HG03103 (cell line): ENCODE measurements at regions not wholly inside any gene's neighbourhood (a gene's known extent, or its start where the extent isn't known, plus 50 kb on each side); places are given as distances from the start of the nearest gene placed in this dataset.
A peak's percentile ranks its signal among the peaks of the same experiment; 100 is the strongest.
"Not testable (repeated sequence)": the region's sequence is repeated elsewhere in the genome, so short reads cannot be mapped to it uniquely, and the experiment has no call there.

Experiments used
- ATAC-seq: cut with Tn5 transposase; IDR thresholded peaks from one replicate; pipeline ENCODE4 v1.9.1; 2021; ENCODE audit warnings: low read depth; ENCODE audit not compliant: unreplicated experiment

GRCh38 chr16:10312784-10313724, 72.8 kb upstream of the ATF7IP2 start:
- ATAC-seq, result peak; percentile 88

DNA sequence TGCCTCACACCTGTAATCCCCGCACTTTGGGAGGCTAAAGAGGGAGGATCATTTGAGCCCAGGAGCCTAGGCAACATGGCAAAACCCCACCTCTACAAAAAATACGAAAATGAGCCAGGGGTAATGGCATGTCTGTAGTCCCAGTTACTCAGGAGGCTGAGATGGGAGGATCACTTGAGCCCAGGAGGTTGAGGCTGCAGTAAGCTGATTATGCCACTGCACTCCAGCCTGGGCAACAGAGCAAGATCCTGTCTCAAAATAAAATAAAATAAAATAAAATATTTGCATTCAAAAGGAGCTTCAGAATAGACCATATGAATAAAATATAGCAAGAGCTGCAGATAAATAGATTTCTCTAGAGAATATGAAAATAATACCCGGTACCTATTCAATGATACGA, 71.5 kb upstream of the ATF7IP2 start:
- no peak for ATAC-seq

DNA sequence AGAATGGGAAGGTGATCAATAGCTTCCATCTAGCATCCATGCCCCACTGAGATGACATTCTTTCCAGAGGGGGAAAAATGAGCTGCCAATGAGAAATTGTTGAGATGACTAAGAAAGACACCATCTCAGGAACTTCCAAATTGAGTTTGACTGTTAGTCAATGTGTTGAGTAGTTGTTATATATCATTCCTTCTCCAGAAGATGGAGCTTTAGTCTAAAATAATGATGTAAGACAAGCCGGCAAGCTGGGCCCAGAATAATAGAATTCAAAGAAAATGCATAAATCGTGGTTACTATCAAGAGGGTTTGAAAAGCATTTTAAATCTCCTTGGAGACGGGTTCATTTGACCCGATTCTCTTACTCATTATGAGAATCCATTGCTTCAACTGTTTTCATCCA, 71.0 kb upstream of the ATF7IP2 start:
- ATAC-seq, result no peak

DNA sequence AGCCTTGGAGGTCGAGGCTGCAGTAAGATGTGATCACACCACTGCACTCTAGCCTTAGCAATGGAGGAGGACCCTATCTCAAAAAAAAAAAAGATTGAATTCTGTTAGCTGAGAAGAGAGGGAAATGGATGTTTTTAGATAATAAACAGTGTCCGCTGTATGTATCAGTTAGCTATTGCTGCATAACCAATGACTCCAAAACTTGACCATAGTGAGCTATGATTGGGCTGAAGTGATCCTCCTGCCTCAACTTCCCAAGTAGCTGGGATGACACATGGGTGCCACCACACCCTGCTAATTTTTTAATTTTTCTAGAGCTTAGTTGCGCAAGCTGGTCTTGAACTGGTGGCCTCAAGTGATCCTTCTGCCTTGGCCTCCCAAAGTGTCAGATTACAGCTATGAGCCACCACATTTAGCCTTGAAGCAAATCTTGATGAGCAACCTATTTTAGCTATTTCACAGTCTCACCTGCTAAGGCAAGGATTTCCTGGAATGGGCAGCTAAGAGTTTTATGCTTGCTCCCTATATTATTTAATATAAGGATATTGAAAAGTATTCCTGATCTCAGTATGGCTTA, 68.3 kb upstream of the ATF7IP2 start:
- ATAC-seq, result no peak

GRCh38 chr16:10318798-10319500, 66.9 kb upstream of the ATF7IP2 start:
- no peak for ATAC-seq

DNA sequence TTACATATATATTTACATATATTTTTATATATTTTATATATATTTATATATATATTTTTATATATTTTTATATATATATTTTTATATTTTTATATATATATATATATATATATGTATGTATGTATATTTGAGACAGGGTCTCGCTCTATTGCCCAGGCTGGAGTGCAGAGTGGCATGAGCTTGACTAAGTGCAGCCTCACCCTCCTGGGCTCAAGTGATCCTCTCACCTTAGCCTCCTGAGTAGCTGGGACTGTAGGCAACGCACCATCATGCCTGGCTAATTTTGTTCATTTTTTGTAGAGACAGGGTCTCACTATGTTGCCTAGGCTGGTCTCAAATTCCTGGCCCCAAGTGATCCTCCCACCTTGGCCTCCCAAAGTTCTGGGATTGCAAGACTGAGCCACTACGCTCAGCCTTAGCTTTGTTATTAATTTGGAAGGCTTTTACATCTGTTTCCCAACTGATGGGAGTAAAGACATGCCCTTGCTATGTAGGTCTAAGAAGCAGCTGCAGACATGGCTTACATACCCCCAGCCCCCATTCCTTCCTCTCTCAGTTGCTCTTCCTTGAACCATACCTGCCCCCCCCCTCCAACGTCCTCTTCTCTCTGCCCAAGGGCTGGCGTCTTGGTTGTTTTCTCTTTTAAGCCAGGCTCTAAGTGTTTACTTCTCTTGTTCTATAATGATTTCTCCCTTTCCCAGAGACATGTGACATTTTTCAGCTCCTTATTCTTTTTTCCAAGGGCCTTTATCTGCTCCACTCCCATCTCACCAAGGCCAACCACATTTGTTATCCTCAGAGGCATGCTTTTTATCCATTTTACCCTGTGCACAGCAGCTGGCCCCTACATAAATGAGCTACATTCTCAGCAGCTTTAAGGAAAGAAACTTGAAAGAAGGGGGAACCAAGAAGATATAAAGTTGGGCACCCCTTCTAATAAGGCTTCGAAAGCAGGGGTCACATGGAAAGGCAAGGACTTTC, 64.2 kb upstream of the ATF7IP2 start:
- no peak for ATAC-seq

DNA sequence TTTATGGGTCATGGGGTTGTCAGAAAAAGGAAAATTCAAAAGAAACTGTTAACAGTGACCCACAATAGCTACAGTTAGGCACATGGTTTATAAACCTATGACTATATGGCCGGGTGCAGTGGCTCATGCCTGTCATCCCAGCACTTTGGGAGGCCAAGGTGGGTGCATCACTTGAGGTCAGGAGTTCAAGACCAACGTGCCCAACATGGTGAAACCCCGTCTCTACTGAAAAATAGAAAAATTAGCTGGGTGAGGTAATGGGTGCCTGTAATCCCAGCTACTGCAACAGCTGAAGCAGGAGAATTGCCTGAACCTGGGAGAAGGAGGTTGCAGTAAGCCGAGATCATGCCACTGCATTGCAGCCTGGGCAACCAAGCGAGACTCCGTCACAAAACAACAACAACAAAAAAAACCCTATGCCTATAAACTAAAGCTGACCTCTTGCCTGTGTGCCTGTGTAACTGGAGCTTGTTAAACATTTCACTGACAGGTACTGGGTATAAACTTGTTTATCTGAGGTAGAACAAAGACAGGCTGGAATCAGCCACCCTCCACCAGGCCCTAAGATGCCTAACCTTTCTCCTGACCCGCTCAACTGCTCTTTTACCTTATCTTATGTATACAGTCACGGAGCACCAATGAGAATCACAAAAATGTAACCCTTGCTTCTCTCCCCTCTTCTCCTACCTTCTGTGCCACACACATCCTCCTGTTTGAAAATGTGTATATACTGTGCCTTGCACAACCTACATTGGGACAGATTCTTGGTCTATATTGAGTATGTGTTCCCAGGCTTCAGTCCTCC, 62.9 kb upstream of the ATF7IP2 start:
- no peak for ATAC-seq

DNA sequence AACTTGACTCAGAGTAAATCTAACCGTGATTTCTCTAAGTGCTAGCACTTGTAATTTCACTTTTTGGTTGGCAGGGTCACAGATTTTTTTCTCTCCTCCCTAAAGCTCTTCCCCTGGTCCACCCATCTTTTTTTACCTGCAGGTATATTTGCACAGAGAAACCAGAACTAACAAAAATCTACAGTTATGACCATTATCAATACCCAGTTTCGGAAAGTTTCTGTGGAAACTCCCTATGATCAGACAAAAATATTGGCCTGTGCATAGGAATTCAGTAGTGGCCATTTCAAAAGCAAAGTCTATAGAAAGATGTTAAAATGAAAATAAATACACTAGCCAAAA, 62.4 kb upstream of the ATF7IP2 start:
- ATAC-seq, result no peak

DNA sequence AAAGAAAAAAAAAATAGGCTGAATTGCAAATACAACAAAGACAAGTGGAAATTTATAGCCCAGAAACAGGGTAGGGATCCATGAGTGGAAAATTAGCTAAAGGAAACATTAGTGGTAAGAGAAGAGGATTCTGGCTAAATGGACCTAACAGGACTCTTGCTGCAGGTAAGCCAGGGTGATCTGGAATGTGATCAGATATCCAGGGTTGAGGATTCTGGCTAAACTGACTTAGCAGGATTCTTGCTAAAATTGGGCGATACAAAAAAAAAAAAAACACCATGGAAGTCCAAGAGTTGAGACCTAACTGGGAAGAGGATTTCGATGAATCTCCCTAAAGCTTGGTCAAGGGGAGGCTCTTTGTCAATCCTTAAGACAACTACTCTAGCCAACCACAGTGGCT, 61.7 kb upstream of the ATF7IP2 start:
- ATAC-seq, result no peak

- no peak for ATAC-seq
Measured at GRCh38 chr16:10325783-10326543, 59.9 kb upstream of the ATF7IP2 start.

GRCh38 chr16:10326647-10327046, 59.2 kb upstream of the ATF7IP2 start:
- ATAC-seq, result no peak

- not testable (repeated sequence) for ATAC-seq
Measured at GRCh38 chr16:10328291-10328690, 57.6 kb upstream of the ATF7IP2 start.

GRCh38 chr16:10332241-10332640, 53.6 kb upstream of the ATF7IP2 start:
- ATAC-seq, result no peak

- no peak for ATAC-seq
Measured at GRCh38 chr16:10332775-10333174, 53.1 kb upstream of the ATF7IP2 start.

DNA sequence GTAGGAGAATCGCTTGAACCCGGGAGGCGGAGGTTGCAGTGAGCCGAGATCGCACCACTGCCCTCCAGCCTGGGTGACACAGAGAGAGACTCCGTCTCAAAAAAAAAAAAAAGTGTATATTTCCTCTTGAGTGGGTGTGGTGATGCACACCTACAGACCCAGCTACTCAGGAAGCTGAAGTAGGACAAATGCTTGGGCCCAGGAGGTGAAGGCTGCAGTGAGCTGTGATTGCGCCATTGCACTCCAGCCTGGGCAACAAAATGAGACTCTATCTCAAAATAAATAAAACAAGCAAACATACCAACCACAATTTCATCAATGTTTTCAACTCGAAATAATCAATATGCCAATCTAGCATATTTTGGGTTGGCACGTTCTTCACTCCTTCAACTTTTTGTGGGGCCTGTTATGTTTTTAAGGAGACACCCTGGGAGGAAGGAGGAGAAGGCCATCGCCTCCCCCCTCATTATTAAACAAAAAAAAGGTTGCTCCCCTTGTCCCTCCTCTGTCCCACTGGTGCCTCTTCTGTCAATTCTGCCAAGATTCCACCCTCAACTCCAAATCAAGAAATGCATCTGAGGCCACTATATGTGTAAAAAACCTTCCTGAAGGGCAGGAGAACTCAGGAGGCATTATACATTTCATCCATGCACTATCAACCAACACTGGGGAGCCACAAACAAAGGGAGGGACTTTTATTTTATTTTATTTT, 52.4 kb upstream of the ATF7IP2 start:
- ATAC-seq, result no peak

DNA sequence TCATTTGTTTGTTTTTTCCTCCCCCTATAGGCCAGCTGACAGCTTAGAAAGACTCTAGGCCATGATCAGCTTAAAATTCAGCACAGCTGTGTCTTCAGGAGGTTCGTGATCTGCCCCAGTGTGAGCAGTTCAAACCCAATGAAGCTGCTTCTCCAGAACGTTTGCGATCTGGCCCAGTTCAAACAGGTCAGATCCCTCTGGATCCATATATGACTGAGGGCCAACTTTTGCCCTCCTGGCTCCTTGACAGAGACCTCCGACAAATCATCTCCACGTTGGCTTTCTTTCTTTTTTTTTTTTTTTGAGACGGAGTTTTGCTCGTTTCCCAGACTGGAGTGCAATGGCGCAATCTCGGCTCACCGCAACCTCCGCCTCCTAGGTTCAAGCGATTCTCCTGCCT, 50.2 kb upstream of the ATF7IP2 start:
- no peak for ATAC-seq
